Mesothelial cell of epicardium (in vitro differentiated cells): ENCODE measurements at regions not wholly inside any gene's neighbourhood (a gene's known extent, or its start where the extent isn't known, plus 50 kb on each side); places are given as distances from the start of the nearest gene placed in this dataset.

Source experiments
- DNase-seq, 2 experiments: peaks; one replicate each; pipeline ENCODE4 v3.0.0; 2021; ENCODE audit warnings: low spot score in 2 of 2; ENCODE audit not compliant: unreplicated experiment in 2 of 2
- H3K27ac Mint-ChIP-seq: 2 replicates; pipeline ENCODE4 v1.8.0; 2021; ENCODE audit warnings: mixed read lengths
- H3K27me3 Mint-ChIP-seq: 2 replicates; pipeline ENCODE4 v1.8.0; 2021; ENCODE audit warnings: low read depth, mixed read lengths
- H3K36me3 Mint-ChIP-seq: 2 replicates; pipeline ENCODE4 v1.8.0; 2021; ENCODE audit warnings: mixed read lengths
- H3K4me1 Mint-ChIP-seq: 2 replicates; pipeline ENCODE4 v1.8.0; 2021; ENCODE audit warnings: mixed read lengths
- H3K4me3 Mint-ChIP-seq: 2 replicates; pipeline ENCODE4 v1.8.0; 2021; ENCODE audit warnings: mild to moderate bottlenecking, moderate library complexity, mixed read lengths
- H3K9me3 Mint-ChIP-seq: 2 replicates; pipeline ENCODE4 v1.8.0; 2021; ENCODE audit warnings: mixed read lengths
- TF ChIP-seq, protein P1 (sequence below): fragments of 200-600 bp; sonication (generic); IDR thresholded peaks from one replicate; pipeline ENCODE4 v1.5.0; 2021; ENCODE audit warnings: antibody characterized with exemption; ENCODE audit not compliant: unreplicated experiment

DNA sequence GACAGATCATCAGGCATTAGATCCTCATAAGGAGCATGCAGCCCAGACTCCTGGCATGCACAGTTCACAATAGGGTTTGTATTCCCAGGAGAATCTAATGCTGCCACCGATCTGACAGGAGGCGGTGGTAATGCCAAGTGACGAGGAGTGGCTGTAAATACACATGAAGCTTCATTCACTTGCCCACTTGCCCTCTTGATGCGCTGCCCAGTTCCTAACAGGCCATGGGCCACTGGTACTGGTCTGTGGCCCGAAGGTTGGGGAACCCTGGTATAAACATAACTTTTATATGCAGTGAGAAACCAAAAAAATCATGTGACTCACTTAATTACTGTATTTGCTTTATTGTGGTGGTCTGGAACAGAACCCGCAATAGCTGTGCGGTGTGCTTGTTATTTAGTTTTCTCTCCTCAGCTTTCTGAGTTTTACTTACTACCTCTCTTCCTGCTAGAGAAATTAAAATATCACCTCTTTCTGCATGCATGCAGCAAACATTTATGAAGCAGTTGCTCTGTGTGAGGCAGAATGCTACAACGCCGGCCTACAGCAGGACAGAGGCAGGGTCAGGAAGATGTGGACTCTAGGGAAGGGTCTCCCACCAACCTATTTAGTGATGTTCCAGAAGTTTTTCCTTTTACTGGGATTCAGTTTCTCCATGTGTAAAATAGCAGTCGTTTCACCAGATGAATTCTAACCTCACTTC, 151.3 kb downstream of the MAF start:
- Mint-ChIP-seq H3K36me3 (no peaks in the 10 kb centered on the region), H3K4me1 (no peaks in the 10 kb centered on the region), H3K9me3 (peaks cover 4% of the 10 kb centered on the region), H3K27ac (no peak overlapping the region), H3K4me3 (no peak overlapping the region), H3K27me3 (peaks cover 41% of the 10 kb centered on the region)
- no peak for DNase-seq
- TF ChIP-seq, protein P1, sequence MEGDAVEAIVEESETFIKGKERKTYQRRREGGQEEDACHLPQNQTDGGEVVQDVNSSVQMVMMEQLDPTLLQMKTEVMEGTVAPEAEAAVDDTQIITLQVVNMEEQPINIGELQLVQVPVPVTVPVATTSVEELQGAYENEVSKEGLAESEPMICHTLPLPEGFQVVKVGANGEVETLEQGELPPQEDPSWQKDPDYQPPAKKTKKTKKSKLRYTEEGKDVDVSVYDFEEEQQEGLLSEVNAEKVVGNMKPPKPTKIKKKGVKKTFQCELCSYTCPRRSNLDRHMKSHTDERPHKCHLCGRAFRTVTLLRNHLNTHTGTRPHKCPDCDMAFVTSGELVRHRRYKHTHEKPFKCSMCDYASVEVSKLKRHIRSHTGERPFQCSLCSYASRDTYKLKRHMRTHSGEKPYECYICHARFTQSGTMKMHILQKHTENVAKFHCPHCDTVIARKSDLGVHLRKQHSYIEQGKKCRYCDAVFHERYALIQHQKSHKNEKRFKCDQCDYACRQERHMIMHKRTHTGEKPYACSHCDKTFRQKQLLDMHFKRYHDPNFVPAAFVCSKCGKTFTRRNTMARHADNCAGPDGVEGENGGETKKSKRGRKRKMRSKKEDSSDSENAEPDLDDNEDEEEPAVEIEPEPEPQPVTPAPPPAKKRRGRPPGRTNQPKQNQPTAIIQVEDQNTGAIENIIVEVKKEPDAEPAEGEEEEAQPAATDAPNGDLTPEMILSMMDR = no peak

DNA sequence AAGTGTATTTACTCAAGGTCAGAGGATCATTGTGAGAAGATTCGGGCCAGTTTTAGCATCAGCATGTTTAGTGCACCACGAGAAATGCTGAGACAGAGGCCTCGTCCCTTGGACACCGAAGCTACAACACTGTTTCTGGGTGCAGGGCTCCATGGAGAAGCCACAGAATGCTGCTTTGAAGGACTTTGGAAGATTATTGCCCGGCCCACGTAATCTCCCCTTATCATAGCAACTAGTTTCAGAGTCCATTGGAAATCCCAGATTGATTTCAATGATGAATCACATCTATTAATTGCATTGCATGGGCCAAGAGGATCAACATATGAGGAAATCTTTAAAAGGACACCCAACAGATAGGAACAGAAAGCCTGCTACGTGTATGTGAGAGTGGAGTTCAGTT, 156.0 kb downstream of the MAF start:
- no peak for DNase-seq
- Mint-ChIP-seq H3K27ac (no peak overlapping the region), H3K9me3 (peaks cover 4% of the 10 kb centered on the region), H3K4me1 (no peaks in the 10 kb centered on the region), H3K36me3 (no peaks in the 10 kb centered on the region), H3K27me3 (peaks cover 17% of the 10 kb centered on the region), H3K4me3 (no peak overlapping the region)
- TF ChIP-seq, protein P1 = no peak

DNA sequence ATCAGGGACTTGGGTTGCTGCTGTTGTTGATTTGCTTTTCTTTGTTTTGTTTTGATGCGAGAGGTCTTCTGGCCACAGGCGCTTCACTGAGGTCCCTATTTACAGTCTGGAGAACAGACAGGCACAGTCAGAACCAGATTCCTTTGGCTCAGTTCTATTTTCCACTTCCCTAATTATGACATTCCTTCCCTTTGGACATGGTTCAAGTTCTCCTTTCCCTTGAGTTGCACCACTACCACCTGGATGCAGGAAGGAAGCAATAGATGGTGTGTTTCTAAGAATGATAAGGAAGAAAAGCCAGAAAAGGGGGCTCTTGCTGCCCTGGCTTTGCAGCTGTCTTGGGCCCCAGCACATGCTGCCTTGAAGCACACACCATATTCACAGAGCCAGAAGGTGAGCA, 160.6 kb downstream of the MAF start:
- no peak for DNase-seq
- H3K9me3 Mint-ChIP-seq = no peaks in the 10 kb centered on the region

DNA sequence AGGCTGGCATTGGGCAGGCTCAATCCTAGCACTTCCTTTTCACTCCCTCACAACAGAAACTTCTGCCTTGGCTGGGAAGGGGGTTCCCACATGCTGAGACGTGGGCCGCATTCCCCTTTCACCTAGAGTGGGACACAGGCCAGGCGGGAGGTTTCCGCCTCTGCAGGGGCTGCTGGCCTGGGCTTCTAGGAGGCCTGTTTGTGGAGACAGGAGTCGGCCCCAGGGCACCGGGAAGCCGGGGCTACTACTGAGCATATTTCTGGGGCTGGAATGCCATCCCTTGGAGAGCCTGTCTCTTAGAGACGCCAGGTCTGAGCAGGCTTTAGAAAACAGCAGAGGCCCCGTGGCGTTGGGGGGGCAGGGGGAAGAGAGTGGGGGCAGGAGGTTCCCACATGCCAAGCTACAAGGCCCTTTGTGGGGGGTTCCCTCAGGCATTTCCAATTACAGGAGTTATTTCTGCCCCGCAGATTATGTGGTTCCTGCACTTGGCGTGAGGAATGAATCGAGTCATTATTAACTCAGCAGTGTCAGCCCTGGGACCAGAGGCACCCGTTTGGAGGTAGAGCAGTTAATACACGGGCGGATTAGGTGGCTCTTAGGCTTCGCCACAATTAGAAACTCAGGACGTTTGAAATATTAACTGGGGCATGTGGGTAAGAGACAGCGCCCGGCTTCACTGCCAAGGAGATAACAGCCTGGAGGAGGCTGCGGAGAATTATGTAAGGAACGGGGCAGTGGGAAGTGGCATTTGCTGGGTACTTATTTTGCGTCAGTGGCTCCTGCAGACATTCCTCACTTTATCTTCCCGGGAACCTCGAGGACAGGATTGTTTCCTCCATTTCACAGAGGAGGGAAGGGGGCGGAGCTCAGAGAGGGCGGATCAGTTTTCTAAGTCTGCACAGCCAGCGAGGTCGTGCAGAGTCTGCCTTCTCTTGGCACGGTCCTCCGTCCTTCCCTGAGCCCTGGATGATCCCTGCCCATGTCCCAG, 162.5 kb downstream of the MAF start:
- Mint-ChIP-seq H3K27ac (peak overlapping the region; percentile 77), H3K4me1 (peaks cover 18% of the 10 kb centered on the region), H3K4me3 (peak overlapping the region; percentile 40), H3K27me3 (peaks cover 8% of the 10 kb centered on the region), H3K9me3 (no peaks in the 10 kb centered on the region), H3K36me3 (no peaks in the 10 kb centered on the region)
- TF ChIP-seq, protein P1 = no peak
- peak in 1 of 2 experiments; percentile 47 for DNase-seq

More for the DNA sequence above, 160.6 kb downstream of the MAF start:
- TF ChIP-seq, protein P1 = no peak
- peaks cover 18% of the 10 kb centered on the region for H3K4me1 Mint-ChIP-seq
- H3K27me3 Mint-ChIP-seq = peaks cover 13% of the 10 kb centered on the region
- H3K36me3 Mint-ChIP-seq = no peaks in the 10 kb centered on the region
- H3K4me3 Mint-ChIP-seq = no peak overlapping the region
- no peak overlapping the region for H3K27ac Mint-ChIP-seq

DNA sequence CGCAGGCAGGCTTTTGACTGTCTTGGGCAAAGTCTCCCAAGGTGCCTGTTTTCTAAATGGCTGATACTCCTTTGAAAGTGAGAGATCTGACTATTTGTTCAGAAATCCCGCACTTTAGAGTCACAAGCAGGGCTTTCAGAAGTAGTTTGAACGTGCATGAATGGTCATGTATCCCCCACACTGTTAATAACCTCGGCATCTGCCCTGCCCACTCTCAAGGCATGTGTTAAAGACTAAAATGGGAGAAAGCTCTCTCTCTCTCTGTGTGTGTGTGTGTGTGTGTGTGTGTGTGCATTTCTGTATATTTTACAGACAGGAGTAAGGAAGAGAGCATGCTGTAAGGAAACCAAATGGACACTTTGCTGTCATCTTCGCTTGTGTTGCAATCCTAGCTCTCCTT, 163.7 kb downstream of the MAF start:
- Mint-ChIP-seq H3K4me1 (peaks cover 18% of the 10 kb centered on the region), H3K27me3 (peaks cover 8% of the 10 kb centered on the region), H3K36me3 (no peaks in the 10 kb centered on the region), H3K4me3 (no peak overlapping the region), H3K27ac (no peak overlapping the region), H3K9me3 (no peaks in the 10 kb centered on the region)
- TF ChIP-seq, protein P1 = no peak
- DNase-seq = no peak
